ENCODE measurements at regions not wholly inside any gene's neighbourhood (a gene's known extent, or its start where the extent isn't known, plus 50 kb on each side); places are given as distances from the start of the nearest gene placed in this dataset.

GRCh38 chr16:54402270-54402669, 115.7 kb upstream of the IRX3 start:
- TF ChIP-seq PBX3 (CRISPR knock-in tag; IDR thresholded peaks at IDR 0.05): no peak
- TF ChIP-seq CTCF (tag by site-specific recombination; IDR thresholded peaks at IDR 0.05): no peak
- no peak for TF ChIP-seq ZNF18 (tag by site-specific recombination; IDR thresholded peaks at IDR 0.05)
- no peak for TF ChIP-seq ZNF174 (tag by site-specific recombination; IDR thresholded peaks at IDR 0.05)
- no peak for TF ChIP-seq ATF2 (tag by site-specific recombination; IDR thresholded peaks at IDR 0.05; ENCODE audit: low read depth)
- TF ChIP-seq ZNF629 (tag by site-specific recombination; IDR thresholded peaks at IDR 0.05): no peak
- no peak for TF ChIP-seq ZNF488 (tag by site-specific recombination; IDR thresholded peaks at IDR 0.05)
- no peak for TF ChIP-seq ZBTB26 (tag by site-specific recombination; optimal IDR thresholded peaks at IDR 0.05)
- no peak for TF ChIP-seq ZNF175 (tag by site-specific recombination; IDR thresholded peaks at IDR 0.05)
